SJCRH30 (cell line): ENCODE measurements at regions not wholly inside any gene's neighbourhood (a gene's known extent, or its start where the extent isn't known, plus 50 kb on each side); places are given as distances from the start of the nearest gene placed in this dataset.
"Not testable (repeated sequence)": the region's sequence is repeated elsewhere in the genome, so short reads cannot be mapped to it uniquely, and the experiment has no call there.

Experiments
- DNase-seq, 2 experiments: peaks; one replicate each; pipeline ENCODE4 v3.0.0-alpha.2; 2015 to 2020
- H3K27ac ChIP-seq: fragments of 250-450 bp; sonication (Bioruptor Pico); 2 replicates; pipeline ENCODE4 v1.5.1; 2020; ENCODE audit warnings: mild to moderate bottlenecking, moderate library complexity
- H3K27me3 ChIP-seq: fragments of 250-450 bp; sonication (Bioruptor Pico); 2 replicates; pipeline ENCODE4 v1.5.1; 2020; ENCODE audit warnings: mild to moderate bottlenecking, moderate library complexity
- H3K36me3 ChIP-seq: fragments of 250-450 bp; sonication (Bioruptor Pico); 2 replicates; pipeline ENCODE4 v1.5.1; 2020; ENCODE audit warnings: mild to moderate bottlenecking, moderate library complexity
- H3K4me1 ChIP-seq: fragments of 250-450 bp; sonication (Bioruptor Pico); 2 replicates; pipeline ENCODE4 v1.5.1; 2020; ENCODE audit warnings: mild to moderate bottlenecking, moderate library complexity
- H3K4me3 ChIP-seq: fragments of 250-450 bp; sonication (Bioruptor Pico); 2 replicates; pipeline ENCODE4 v1.5.1; 2020; ENCODE audit warnings: mild to moderate bottlenecking, moderate library complexity
- H3K9me3 ChIP-seq: fragments of 250-450 bp; sonication (Bioruptor Pico); replicated peaks from 2 replicates; pipeline ENCODE4 v1.5.1; 2020; ENCODE audit warnings: mild to moderate bottlenecking, moderate library complexity

DNA sequence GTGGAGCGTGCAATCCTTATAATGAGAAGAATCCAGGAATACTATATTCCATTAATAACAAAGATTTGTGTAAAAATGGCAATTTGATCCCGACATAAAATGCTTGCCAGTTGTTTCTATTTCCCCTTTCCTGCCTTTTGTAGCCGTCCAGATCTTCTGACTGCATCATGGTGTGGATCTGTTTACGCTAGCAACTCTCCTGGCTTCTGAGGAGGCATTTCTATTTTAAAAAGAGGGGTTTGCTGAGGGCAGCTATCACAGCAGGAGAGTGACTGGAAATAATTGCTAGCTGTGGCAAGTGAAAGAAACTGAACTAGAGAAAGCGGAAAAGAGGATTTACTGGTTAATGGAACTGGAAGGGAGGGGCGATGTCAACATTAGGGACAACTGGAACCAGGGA is 145.6 kb downstream of the ATP23 start:
- Histone ChIP-seq H3K36me3 (no peaks in the 10 kb centered on the region), H3K4me3 (no peak overlapping the region), H3K9me3 (peaks cover 8% of the 10 kb centered on the region; the same call in 1 of the 2 replicates), H3K27me3 (no peaks in the 10 kb centered on the region), H3K4me1 (no peaks in the 10 kb centered on the region), H3K27ac (no peak overlapping the region)
- no peak for DNase-seq

- Histone ChIP-seq H3K4me3 (no peak overlapping the region), H3K27ac (no peak overlapping the region), H3K4me1 (no peaks in the 10 kb centered on the region), H3K36me3 (no peaks in the 10 kb centered on the region), H3K9me3 (peaks cover 8% of the 10 kb centered on the region; the same call in 1 of the 2 replicates), H3K27me3 (no peaks in the 10 kb centered on the region)
- DNase-seq: peak in 1 of 2 experiments; percentile 73
These were observed 146.2 kb downstream of the ATP23 start for GRCh38 chr12:58087423-58088127.

GRCh38 chr12:58089588-58089987 is 148.2 kb downstream of the ATP23 start:
- Histone ChIP-seq H3K36me3 (no peaks in the 10 kb centered on the region), H3K4me3 (no peak overlapping the region), H3K9me3 (peaks cover 8% of the 10 kb centered on the region; the same call in 1 of the 2 replicates), H3K4me1 (no peaks in the 10 kb centered on the region), H3K27me3 (no peaks in the 10 kb centered on the region), H3K27ac (no peak overlapping the region)
- DNase-seq: peak in 1 of 2 experiments; percentile 9

DNA sequence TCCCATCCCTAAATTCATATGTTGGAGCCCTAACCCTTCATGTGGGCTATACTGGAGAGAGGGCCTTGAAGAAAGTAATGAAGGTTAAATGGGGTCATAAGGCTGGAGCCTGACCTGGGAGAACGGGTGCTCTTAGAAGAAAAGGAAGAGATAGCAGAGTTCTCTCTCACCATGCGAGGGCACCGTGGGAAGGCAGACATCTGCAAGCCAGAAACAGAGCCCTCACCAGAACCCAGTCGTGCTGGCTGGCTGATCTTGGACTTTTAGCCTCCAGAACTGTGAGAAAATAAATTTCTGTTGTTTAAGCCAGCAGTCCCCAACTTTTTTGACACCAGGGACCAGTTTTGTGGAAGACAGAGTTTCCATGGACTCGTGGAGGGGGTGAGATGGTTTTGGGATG is 149.3 kb downstream of the ATP23 start:
- H3K4me3 ChIP-seq: no peak overlapping the region
- H3K27me3 ChIP-seq: no peaks in the 10 kb centered on the region
- no peak overlapping the region for H3K27ac ChIP-seq
- peak in 1 of 2 experiments; percentile 37 for DNase-seq
- H3K4me1 ChIP-seq: no peaks in the 10 kb centered on the region
- no peaks in the 10 kb centered on the region for H3K36me3 ChIP-seq
- H3K9me3 ChIP-seq: peaks cover 8% of the 10 kb centered on the region; the same call in 1 of the 2 replicates

DNA sequence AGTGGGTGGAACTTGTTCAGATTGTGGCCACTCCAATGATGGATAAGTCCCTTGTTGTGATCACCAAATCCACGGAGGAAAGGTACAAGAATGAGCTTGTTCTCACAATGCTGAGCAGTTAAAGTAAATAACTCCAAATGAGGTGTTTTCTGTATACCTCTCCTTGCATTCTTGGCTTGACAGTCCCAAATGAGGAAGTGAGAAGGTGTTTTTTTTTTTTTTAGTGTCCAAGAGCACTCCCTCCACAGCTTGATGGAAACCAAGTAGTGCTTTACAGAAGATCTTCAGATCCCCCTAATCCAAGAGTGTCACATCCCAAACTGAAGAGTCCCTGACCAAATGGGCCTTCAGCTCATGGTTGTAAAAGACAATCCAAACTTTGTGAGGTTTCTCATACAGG is 153.6 kb downstream of the ATP23 start:
- Histone ChIP-seq H3K9me3 (no peaks in the 10 kb centered on the region; the same call in 1 of the 2 replicates), H3K4me3 (no peak overlapping the region)

DNA sequence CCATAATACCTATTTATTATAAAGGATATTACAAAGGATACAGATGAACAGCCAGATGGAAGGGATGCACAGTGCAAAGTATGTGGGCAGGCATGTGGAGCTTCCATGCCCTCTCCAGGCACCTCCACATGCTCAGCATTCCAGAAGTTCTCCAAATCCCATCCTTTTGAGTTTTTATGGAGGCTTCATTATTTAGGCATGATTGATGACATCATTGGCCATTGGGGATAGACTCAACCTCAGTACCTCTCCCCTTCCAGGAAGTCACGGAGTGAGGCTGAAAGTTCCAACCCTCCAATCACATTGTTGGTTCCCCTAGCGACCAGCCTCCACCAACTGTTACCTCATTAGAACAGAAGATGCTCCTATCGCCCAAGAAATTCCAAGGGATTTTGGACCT is 156.4 kb downstream of the ATP23 start:
- H3K36me3 ChIP-seq: no peaks in the 10 kb centered on the region
- H3K4me3 ChIP-seq: no peak overlapping the region
- no peak for DNase-seq
- H3K9me3 ChIP-seq: peaks cover 4% of the 10 kb centered on the region
- H3K27ac ChIP-seq: no peak overlapping the region
- no peaks in the 10 kb centered on the region for H3K4me1 ChIP-seq
- no peaks in the 10 kb centered on the region for H3K27me3 ChIP-seq

More for the DNA sequence above, 153.6 kb downstream of the ATP23 start:
- H3K27ac ChIP-seq: no peak overlapping the region
- no peaks in the 10 kb centered on the region for H3K27me3 ChIP-seq
- H3K4me1 ChIP-seq: no peaks in the 10 kb centered on the region
- no peaks in the 10 kb centered on the region for H3K36me3 ChIP-seq
- no peak for DNase-seq

- peak in 1 of 2 experiments; percentile 38 for DNase-seq
- Histone ChIP-seq H3K4me3 (no peak overlapping the region), H3K27me3 (no peaks in the 10 kb centered on the region), H3K36me3 (no peaks in the 10 kb centered on the region), H3K9me3 (peaks cover 4% of the 10 kb centered on the region), H3K27ac (no peak overlapping the region), H3K4me1 (peaks cover 5% of the 10 kb centered on the region)
These were observed 158.1 kb downstream of the ATP23 start for GRCh38 chr12:58099476-58099875.

DNA sequence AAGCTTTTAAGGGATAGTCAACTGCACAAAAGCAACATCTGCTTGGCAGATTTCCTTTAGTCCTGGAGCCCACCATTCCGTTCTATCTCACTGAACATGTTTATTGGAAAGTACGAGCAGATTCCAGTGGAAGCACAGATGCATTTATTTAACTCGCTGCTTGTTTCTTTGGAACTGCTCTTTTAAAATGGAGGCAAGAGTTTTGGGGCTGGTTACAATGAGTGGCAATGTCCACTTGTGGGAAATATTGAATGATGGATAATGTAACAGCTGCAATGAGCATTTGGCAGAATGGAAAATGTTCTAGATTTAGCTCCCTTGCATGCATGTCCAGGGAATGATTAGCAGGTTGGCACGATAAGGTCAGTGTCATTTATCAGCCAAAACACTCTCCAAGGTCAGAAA is 163.0 kb downstream of the ATP23 start:
- Histone ChIP-seq H3K36me3 (no peaks in the 10 kb centered on the region), H3K27ac (no peak overlapping the region), H3K4me3 (no peak overlapping the region), H3K27me3 (no peaks in the 10 kb centered on the region), H3K4me1 (peaks cover 6% of the 10 kb centered on the region), H3K9me3 (peaks cover 4% of the 10 kb centered on the region)
- DNase-seq: peak; percentile 48 to 83

- peak; percentile 56 to 81 for DNase-seq
- peaks cover 8% of the 10 kb centered on the region for H3K9me3 ChIP-seq
- H3K27ac ChIP-seq: no peak overlapping the region
- no peak overlapping the region for H3K4me3 ChIP-seq
- no peaks in the 10 kb centered on the region for H3K27me3 ChIP-seq
- peaks cover 6% of the 10 kb centered on the region for H3K4me1 ChIP-seq
- no peaks in the 10 kb centered on the region for H3K36me3 ChIP-seq
These were observed 164.1 kb downstream of the ATP23 start for GRCh38 chr12:58105225-58106119.

- no peak overlapping the region for H3K27ac ChIP-seq
- no peaks in the 10 kb centered on the region for H3K36me3 ChIP-seq
- H3K27me3 ChIP-seq: no peaks in the 10 kb centered on the region
- peaks cover 6% of the 10 kb centered on the region for H3K4me1 ChIP-seq
- peak in 1 of 2 experiments; percentile 5 for DNase-seq
- peaks cover 7% of the 10 kb centered on the region for H3K9me3 ChIP-seq
- H3K4me3 ChIP-seq: no peak overlapping the region
These were observed 164.8 kb downstream of the ATP23 start for GRCh38 chr12:58106195-58106594.

DNA sequence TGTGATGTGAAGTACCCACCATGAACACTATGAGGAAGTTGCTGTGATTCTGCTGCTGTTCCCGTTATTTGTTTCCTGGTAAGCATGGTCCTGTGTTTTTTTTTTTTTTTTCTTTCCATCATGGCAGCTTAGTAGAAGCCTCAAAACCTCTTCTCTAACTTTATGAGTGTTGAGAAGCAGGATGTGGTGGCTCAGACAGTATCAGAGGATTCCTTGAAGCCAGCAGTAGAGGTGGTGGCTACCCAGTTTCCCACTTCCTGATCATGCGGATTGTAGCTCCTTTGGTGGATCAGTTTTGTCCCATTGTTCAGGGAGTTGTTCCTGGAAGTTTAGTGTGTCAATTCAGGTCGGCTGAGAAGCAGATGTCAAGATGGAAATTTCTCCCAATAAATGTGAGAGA is 175.8 kb downstream of the ATP23 start:
- DNase-seq: peak in 1 of 2 experiments; percentile 30
- Histone ChIP-seq H3K4me1 (no peaks in the 10 kb centered on the region), H3K9me3 (peaks cover 15% of the 10 kb centered on the region), H3K4me3 (no peak overlapping the region), H3K27me3 (no peaks in the 10 kb centered on the region), H3K36me3 (no peaks in the 10 kb centered on the region), H3K27ac (no peak overlapping the region)

DNA sequence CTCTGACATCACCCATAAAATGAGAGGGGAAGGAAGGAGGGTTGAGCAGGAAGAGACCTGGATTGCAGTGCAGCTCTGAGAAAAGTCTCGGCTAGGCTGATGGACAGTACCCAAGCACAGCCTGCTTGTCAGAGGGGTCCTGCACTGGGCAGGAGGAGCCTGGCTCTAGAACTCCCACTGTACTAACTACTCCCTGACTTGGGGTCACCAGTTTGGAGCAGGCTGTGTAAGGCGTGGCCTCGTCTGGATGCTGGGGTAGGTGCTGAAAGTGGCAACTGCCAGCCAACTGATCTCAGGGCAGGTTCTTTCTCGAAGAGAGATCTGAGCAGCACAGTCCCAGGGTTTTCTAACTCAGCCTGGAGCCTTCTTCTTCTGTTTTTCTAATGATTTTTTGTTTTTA is 176.3 kb downstream of the ATP23 start:
- Histone ChIP-seq H3K4me3 (no peak overlapping the region), H3K9me3 (peaks cover 15% of the 10 kb centered on the region), H3K27ac (no peak overlapping the region), H3K36me3 (no peaks in the 10 kb centered on the region), H3K4me1 (no peaks in the 10 kb centered on the region), H3K27me3 (no peaks in the 10 kb centered on the region)
- peak in 1 of 2 experiments; percentile 43 for DNase-seq

DNA sequence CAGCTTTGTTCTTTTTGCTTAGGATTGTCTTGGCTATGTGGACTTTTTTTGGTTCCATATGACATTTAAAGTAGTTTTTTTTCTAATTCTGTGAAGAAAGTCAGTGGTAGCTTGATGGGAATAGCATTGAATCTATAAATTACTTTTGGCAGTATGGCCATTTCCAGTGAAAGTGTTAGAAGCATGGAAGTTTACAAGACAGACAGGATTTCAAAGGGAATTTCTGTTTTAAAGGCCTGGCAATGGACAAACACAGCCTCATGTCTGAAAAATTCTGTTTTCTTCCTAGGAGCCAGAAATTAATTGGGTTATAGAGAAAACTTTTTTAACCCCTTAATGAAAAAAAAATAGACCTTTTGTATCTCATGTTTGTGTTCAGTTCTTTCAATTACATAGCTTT is 184.4 kb downstream of the ATP23 start:
- H3K27me3 ChIP-seq, DNase-seq, H3K4me3 ChIP-seq, H3K27ac ChIP-seq, H3K4me1 ChIP-seq, H3K36me3 ChIP-seq: not testable (repeated sequence)
- peaks cover 18% of the 10 kb centered on the region for H3K9me3 ChIP-seq

DNA sequence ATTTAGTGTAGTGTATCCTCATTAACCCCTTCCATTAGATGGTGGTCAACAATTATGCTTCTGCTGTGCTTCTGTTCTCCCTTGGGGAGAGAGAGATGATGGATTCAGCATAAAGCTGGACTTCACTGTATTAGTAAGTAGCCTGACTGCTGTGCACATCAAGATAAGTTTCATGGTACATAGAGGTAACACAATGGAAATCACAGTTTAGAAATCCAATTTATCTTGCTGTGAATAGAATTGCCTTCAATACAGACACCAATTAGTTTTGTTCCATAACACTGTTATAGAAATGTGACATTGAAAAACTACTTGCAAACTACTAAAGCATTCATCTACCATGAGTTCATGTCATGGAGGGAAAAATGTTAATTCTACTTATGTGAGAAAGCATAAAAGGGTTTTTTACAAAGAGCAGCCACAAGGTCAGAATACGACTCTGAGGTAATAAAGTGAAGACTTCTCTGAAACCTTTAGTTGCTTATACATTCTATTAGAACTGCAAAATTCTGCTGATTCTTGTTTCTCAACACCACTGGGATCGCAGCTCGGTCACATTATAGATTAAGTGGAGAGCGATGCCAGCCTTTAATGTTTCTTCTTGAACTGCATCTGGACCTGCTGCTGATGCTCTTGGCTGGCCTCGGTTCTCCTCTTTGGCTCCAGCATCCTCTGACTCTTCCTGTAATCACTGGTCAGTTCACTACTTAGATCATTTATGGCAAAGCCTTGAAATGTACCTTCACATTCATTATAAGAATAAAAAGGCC is 190.8 kb downstream of the ATP23 start:
- DNase-seq: peak in 1 of 2 experiments; percentile 19
- peaks cover 9% of the 10 kb centered on the region for H3K9me3 ChIP-seq
- no peaks in the 10 kb centered on the region for H3K4me1 ChIP-seq
- H3K4me3 ChIP-seq: no peak overlapping the region
- no peaks in the 10 kb centered on the region for H3K36me3 ChIP-seq
- H3K27me3 ChIP-seq: no peaks in the 10 kb centered on the region
- H3K27ac ChIP-seq: no peak overlapping the region
